SK-N-SH (cell line): ENCODE measurements at regions not wholly inside any gene's neighbourhood (a gene's known extent, or its start where the extent isn't known, plus 50 kb on each side); places are given as distances from the start of the nearest gene placed in this dataset.

Experiments
- CTCF ChIA-PET: fragments of 300-600, 350-600 bp; formaldehyde crosslinking; extraction: SDS; loops from one replicate; lab custom pipeline; 2021; lab: Yijun Ruan, JAX
- POLR2A ChIA-PET: fragments of 350-600 bp; sonication (Branson Sonifier 250); formaldehyde crosslinking; extraction: SDS; loops from one replicate; lab custom pipeline; 2020; ENCODE audit warnings: antibody characterized with exemption, inconsistent platforms; lab: Yijun Ruan, JAX
- DNase-seq: peaks from one replicate; pipeline ENCODE4 v3.0.0; 2012
- H2AFZ ChIP-seq: fragments of 200-600 bp; sonication (generic); 2 replicates; pipeline ENCODE4 v1.8.1; 2016; ENCODE audit warnings: antibody characterized with exemption, mild to moderate bottlenecking, low read depth
- H3F3A ChIP-seq: fragments of 200-600 bp; sonication (generic); replicated peaks from 2 replicates; pipeline ENCODE3; 2016; ENCODE audit warnings: antibody characterized with exemption, mild to moderate bottlenecking; ENCODE audit not compliant: insufficient read depth
- H3K27ac ChIP-seq, 2 experiments: fragments of 200-500 bp in 1 of 2; fragments of 200-600 bp in 1 of 2; sonication (Bioruptor generic) in 1 of 2; sonication (generic), shearing (Covaris generic) in 1 of 2; 2 replicates each; pipeline versions ENCODE4 v1.5.1 to v1.6.1; 2014 to 2016; ENCODE audit warnings: low read depth in 2 of 2, inconsistent platforms in 1 of 2, low read length in 1 of 2, mild to moderate bottlenecking in 1 of 2, mixed read lengths in 1 of 2
- H3K27me3 ChIP-seq: fragments of 200-600 bp; sonication (generic), shearing (Covaris generic); 2 replicates; pipeline ENCODE4 v1.6.1; 2016; ENCODE audit warnings: mixed run types; ENCODE audit not compliant: insufficient read depth
- H3K36me3 ChIP-seq, 2 experiments: fragments of 200-500 bp in 1 of 2; fragments of 200-600 bp in 1 of 2; sonication (Bioruptor generic) in 1 of 2; sonication (generic) in 1 of 2; replicated peaks in 1 of 2; 2 replicates each; pipeline versions ENCODE3 to v1.5.1; 2014 to 2016; ENCODE audit warnings: low read length in 1 of 2, mild to moderate bottlenecking in 1 of 2; ENCODE audit not compliant: insufficient read depth in 2 of 2, control insufficient read depth in 1 of 2
- H3K4me1 ChIP-seq, 2 experiments: fragments of 200-500 bp in 1 of 2; fragments of 200-600 bp in 1 of 2; sonication (Bioruptor generic) in 1 of 2; sonication (generic), shearing (Covaris generic) in 1 of 2; 2 replicates each; pipeline versions ENCODE4 v1.5.1 to v1.6.1; 2014 to 2016; ENCODE audit warnings: low read depth in 1 of 2, low read length in 1 of 2, mixed run types in 1 of 2; ENCODE audit not compliant: insufficient read depth in 2 of 2, control insufficient read depth in 1 of 2
- H3K4me2 ChIP-seq: fragments of 200-600 bp; sonication (generic), shearing (Covaris generic); 2 replicates; pipeline ENCODE4 v1.6.1; 2017; ENCODE audit warnings: mixed run types
- H3K4me3 ChIP-seq, 2 experiments: fragments of 200-500 bp in 1 of 2; fragments of 200-600 bp in 1 of 2; sonication (Bioruptor generic) in 1 of 2; sonication (generic), shearing (Covaris generic) in 1 of 2; 2 replicates each; pipeline versions ENCODE4 v1.5.1 to v1.8.1; 2014 to 2016; ENCODE audit warnings: low read depth in 2 of 2, inconsistent platforms in 1 of 2, low read length in 1 of 2, mild to moderate bottlenecking in 1 of 2, mixed read lengths in 1 of 2, moderate library complexity in 1 of 2
- H3K79me2 ChIP-seq: fragments of 200-600 bp; sonication (generic); 2 replicates; pipeline ENCODE4 v1.8.1; 2017; ENCODE audit warnings: mild to moderate bottlenecking; ENCODE audit not compliant: insufficient read depth
- H3K9ac ChIP-seq: fragments of 200-600 bp; sonication (generic); 2 replicates; pipeline ENCODE4 v1.6.1; 2017; ENCODE audit warnings: mixed run types
- H3K9me2 ChIP-seq: fragments of 200-600 bp; sonication (generic); 2 replicates; pipeline ENCODE4 v1.6.1; 2017; ENCODE audit warnings: mixed run types
- H3K9me3 ChIP-seq: fragments of 200-600 bp; sonication (generic); 2 replicates; pipeline ENCODE4 v1.6.1; 2017; ENCODE audit warnings: mixed run types, mild to moderate bottlenecking, moderate library complexity
- H4K20me1 ChIP-seq: fragments of 200-600 bp; sonication (generic); 2 replicates; pipeline ENCODE4 v1.6.1; 2017; ENCODE audit warnings: mild to moderate bottlenecking, mixed run types; ENCODE audit not compliant: insufficient read depth
- CTCF ChIP-seq: fragments of 200-600 bp; sonication (generic); IDR thresholded peaks from 2 replicates; pipeline ENCODE4 v1.6.1; 2017; ENCODE audit warnings: antibody characterized with exemption, mild to moderate bottlenecking, moderate library complexity
- EP300 ChIP-seq, 2 experiments: IDR thresholded peaks; 2 replicates each; pipeline versions ENCODE4 v1.4.0 to v1.6.1; 2012; ENCODE audit warnings: borderline replicate concordance in 1 of 2, low read depth in 1 of 2, low read length in 1 of 2
- FOXM1 ChIP-seq: IDR thresholded peaks from 2 replicates; pipeline ENCODE4 v1.4.0; 2012; ENCODE audit warnings: low read depth, mild to moderate bottlenecking
- MAX ChIP-seq: IDR thresholded peaks from 2 replicates; pipeline ENCODE4 v1.4.0; 2012; ENCODE audit warnings: low read depth
- PBX3 ChIP-seq: IDR thresholded peaks from 2 replicates; pipeline ENCODE4; 2012
- RAD21 ChIP-seq: IDR thresholded peaks from 2 replicates; pipeline ENCODE4 v1.6.1; 2012; ENCODE audit warnings: mild to moderate bottlenecking, low read length
- REST ChIP-seq: IDR thresholded peaks from 2 replicates; pipeline ENCODE4 v1.6.1; 2012; ENCODE audit warnings: mild to moderate bottlenecking, low read depth, low read length, moderate library complexity
- SIN3A ChIP-seq: IDR thresholded peaks from 2 replicates; pipeline ENCODE4 v1.6.1; 2012; ENCODE audit warnings: low read depth, mild to moderate bottlenecking, low read length, moderate library complexity, borderline replicate concordance
- SMC3 ChIP-seq: IDR thresholded peaks from 2 replicates; pipeline ENCODE4 v1.6.1; 2012; ENCODE audit warnings: low read depth, low read length, improper control_type of control experiment
- WGBS: methylation state at CpG from one replicate; pipeline ENCODE4 v1.1.6; 2017; ENCODE audit warnings: low lambda C conversion rate; 5-methylcytosine and 5-hydroxymethylcytosine counted together

- Histone ChIP-seq H3K79me2 (no peaks in the 10 kb centered on the region), H3K9me2 (no peaks in the 10 kb centered on the region), H3K4me3 (peak overlapping the region in 1 of 2 experiments; percentile 27; a peak in 1 of 4 replicates), H3K9ac (no peak overlapping the region), H3K4me1 (peaks cover 0 to 3% of the 10 kb centered on the region in 2 experiments; a peak in 1 of 4 replicates), H2AFZ (no peak overlapping the region), H3K9me3 (no peaks in the 10 kb centered on the region), H3F3A (no peaks in the 10 kb centered on the region), H4K20me1 (no peaks in the 10 kb centered on the region), H3K36me3 (no peaks in the 10 kb centered on the region), H3K27ac (no peak overlapping the region), H3K27me3 (no peaks in the 10 kb centered on the region; the same call in 1 of the 2 replicates), H3K4me2 (peak overlapping the region; percentile 31; the same call in 1 of the 2 replicates)
- TF ChIP-seq FOXM1 (no peak), EP300 (IDR thresholded peaks at IDR 0.05; ENCODE audit: borderline replicate concordance in 1 of 2, low read depth in 1 of 2, low read length in 1 of 2) (no peak), SIN3A (no peak), RAD21 (peak; percentile 90), PBX3 (no peak), SMC3 (peak; percentile 76), REST (no peak), MAX (no peak), CTCF (peak; percentile 78)
- WGBS, result 43% methylated on average over 24 of the region's 24 CpGs
- POLR2A ChIA-PET, result no interaction called here
- CTCF ChIA-PET, result interaction anchor here (0.6 to 4.2 kb wide), 40 partner anchors 10 to 911 kb away, joined by 3 to 80 read pairs (median 4); partner anchors contain the start of genes ABCC12 and NETO2
- peak; percentile 73 for DNase-seq
Measured at GRCh38 chr16:48054881-48055601, 100.8 kb downstream of the ABCC12 start.
